ENCODE measurements at regions not wholly inside any gene's neighbourhood (a gene's known extent, or its start where the extent isn't known, plus 50 kb on each side); places are given as distances from the start of the nearest gene placed in this dataset.

DNA sequence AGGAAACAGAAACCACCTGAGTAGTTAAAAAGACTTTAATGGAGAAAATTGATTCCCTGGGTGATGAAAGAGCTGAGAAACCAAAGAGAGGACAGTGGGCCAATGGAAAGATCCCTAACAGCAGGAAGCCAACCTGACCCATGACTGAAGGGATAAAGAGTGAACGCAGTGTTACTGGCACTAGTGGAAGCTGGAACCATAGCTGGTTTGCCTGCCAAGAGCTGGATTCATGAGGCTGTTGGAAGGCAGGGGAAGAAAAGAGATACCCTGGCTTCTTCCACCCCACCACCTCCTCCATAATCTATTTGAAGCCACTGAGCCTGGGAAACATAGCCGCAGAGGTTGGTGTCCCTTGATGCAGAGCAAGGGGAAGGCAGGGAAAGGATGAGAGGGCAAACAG is 125.5 kb upstream of the PRKD1 start:
- no peak overlapping the region for H2AFZ ChIP-seq (ENCODE audit: low read depth, low read length)
- no peaks in the 10 kb centered on the region for H4K20me1 ChIP-seq (ENCODE audit: insufficient read depth, low read length)
- no peak overlapping the region for H3K4me2 ChIP-seq (ENCODE audit: low read length)
- peaks cover 19% of the 10 kb centered on the region for H3K4me1 ChIP-seq (ENCODE audit: low read length)
- no peaks in the 10 kb centered on the region for H3K27me3 ChIP-seq (ENCODE audit: low read depth, low read length)
- TF ChIP-seq CTCF (IDR thresholded peaks at IDR 0.05; ENCODE audit: low read depth, low read length) (no peak), EZH2phosphoT487 (IDR thresholded peaks at IDR 0.05; ENCODE audit: low read depth) (no peak)
- no peak overlapping the region for H3K27ac ChIP-seq (ENCODE audit: low read length)
- no peak overlapping the region for H3K9ac ChIP-seq (ENCODE audit: low read length)
- H3K79me2 ChIP-seq (ENCODE audit: low read length): no peaks in the 10 kb centered on the region
- H3K36me3 ChIP-seq (replicated peaks; ENCODE audit: low read depth, low read length): no peaks in the 10 kb centered on the region
- no peaks in the 10 kb centered on the region for H3K9me3 ChIP-seq (ENCODE audit: insufficient read depth, low read length)
- H3K4me3 ChIP-seq (ENCODE audit: low read length): no peak overlapping the region

- H3K4me1 ChIP-seq (ENCODE audit: low read length): peaks cover 26% of the 10 kb centered on the region
- no peaks in the 10 kb centered on the region for H3K9me3 ChIP-seq (ENCODE audit: insufficient read depth, low read length)
- H2AFZ ChIP-seq (ENCODE audit: low read depth, low read length): no peak overlapping the region
- H3K9ac ChIP-seq (ENCODE audit: low read length): no peak overlapping the region
- TF ChIP-seq EZH2phosphoT487 (IDR thresholded peaks at IDR 0.05; ENCODE audit: low read depth) (no peak), CTCF (IDR thresholded peaks at IDR 0.05; ENCODE audit: low read depth, low read length) (no peak)
- no peak overlapping the region for H3K27ac ChIP-seq (ENCODE audit: low read length)
- no peaks in the 10 kb centered on the region for H3K36me3 ChIP-seq (replicated peaks; ENCODE audit: low read depth, low read length)
- H4K20me1 ChIP-seq (ENCODE audit: insufficient read depth, low read length): no peaks in the 10 kb centered on the region
- no peak overlapping the region for H3K4me2 ChIP-seq (ENCODE audit: low read length)
- no peak overlapping the region for H3K4me3 ChIP-seq (ENCODE audit: low read length)
- no peaks in the 10 kb centered on the region for H3K27me3 ChIP-seq (ENCODE audit: low read depth, low read length)
- no peaks in the 10 kb centered on the region for H3K79me2 ChIP-seq (ENCODE audit: low read length)
These were observed 126.6 kb upstream of the PRKD1 start for GRCh38 chr14:30054201-30054600.

- H3K4me3 ChIP-seq (ENCODE audit: low read length): no peak overlapping the region
- no peaks in the 10 kb centered on the region for H3K79me2 ChIP-seq (ENCODE audit: low read length)
- H3K27ac ChIP-seq (ENCODE audit: low read length): peak overlapping the region; percentile 17; the same call in 1 of the 2 replicates
- H3K36me3 ChIP-seq (replicated peaks; ENCODE audit: low read depth, low read length): no peaks in the 10 kb centered on the region
- no peaks in the 10 kb centered on the region for H3K9me3 ChIP-seq (ENCODE audit: insufficient read depth, low read length)
- H3K27me3 ChIP-seq (ENCODE audit: low read depth, low read length): no peaks in the 10 kb centered on the region
- H3K9ac ChIP-seq (ENCODE audit: low read length): no peak overlapping the region; the same call in 1 of the 2 replicates
- no peaks in the 10 kb centered on the region for H4K20me1 ChIP-seq (ENCODE audit: insufficient read depth, low read length)
- TF ChIP-seq CTCF (IDR thresholded peaks at IDR 0.05; ENCODE audit: low read depth, low read length) (no peak), EZH2phosphoT487 (IDR thresholded peaks at IDR 0.05; ENCODE audit: low read depth) (no peak)
- H3K4me2 ChIP-seq (ENCODE audit: low read length): peak overlapping the region; percentile 19; the same call in 1 of the 2 replicates
- H3K4me1 ChIP-seq (ENCODE audit: low read length): peaks cover 21% of the 10 kb centered on the region
- H2AFZ ChIP-seq (ENCODE audit: low read depth, low read length): no peak overlapping the region
These were observed 130.8 kb upstream of the PRKD1 start for GRCh38 chr14:30058401-30058800.

GRCh38 chr14:30063746-30064145 is 136.1 kb upstream of the PRKD1 start:
- Histone ChIP-seq H3K36me3 (replicated peaks; ENCODE audit: low read depth, low read length) (no peaks in the 10 kb centered on the region), H3K27me3 (ENCODE audit: low read depth, low read length) (no peaks in the 10 kb centered on the region), H3K9me3 (ENCODE audit: insufficient read depth, low read length) (no peaks in the 10 kb centered on the region), H3K4me1 (ENCODE audit: low read length) (peaks cover 2% of the 10 kb centered on the region), H3K9ac (ENCODE audit: low read length) (no peak overlapping the region), H2AFZ (ENCODE audit: low read depth, low read length) (no peak overlapping the region), H4K20me1 (ENCODE audit: insufficient read depth, low read length) (no peaks in the 10 kb centered on the region), H3K79me2 (ENCODE audit: low read length) (no peaks in the 10 kb centered on the region), H3K4me2 (ENCODE audit: low read length) (no peak overlapping the region), H3K27ac (ENCODE audit: low read length) (no peak overlapping the region), H3K4me3 (ENCODE audit: low read length) (no peak overlapping the region)
- TF ChIP-seq CTCF (IDR thresholded peaks at IDR 0.05; ENCODE audit: low read depth, low read length): no peak
- no peak for TF ChIP-seq EZH2phosphoT487 (IDR thresholded peaks at IDR 0.05; ENCODE audit: low read depth)

Measured in OCI-LY3 (cell line).